ENCODE measurements at regions not wholly inside any gene's neighbourhood (a gene's known extent, or its start where the extent isn't known, plus 50 kb on each side); places are given as distances from the start of the nearest gene placed in this dataset.

DNA sequence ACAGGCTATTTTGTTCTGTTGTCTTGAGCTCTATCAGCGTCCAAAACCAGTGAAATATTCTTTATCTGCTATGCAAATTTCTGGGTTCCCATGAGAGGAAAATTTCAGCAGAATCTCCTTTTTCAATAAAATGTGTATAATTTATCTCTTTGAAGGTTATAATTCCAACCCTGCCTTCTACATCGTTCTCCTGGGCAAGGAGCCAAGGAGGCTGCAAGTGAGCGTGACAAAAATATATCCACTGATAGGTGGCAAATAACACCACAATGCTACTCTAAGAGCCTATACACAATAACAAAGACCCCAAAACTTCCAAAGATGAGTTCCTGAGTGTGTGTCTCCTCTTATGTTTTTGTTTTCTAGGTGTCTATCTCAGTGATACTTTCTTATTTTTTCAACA lies 664.7 kb upstream of the SORCS1 start:
- Histone ChIP-seq H3K9me3 (ENCODE audit: insufficient read depth in 2 of 2, low read depth in 1 of 2, low read length in 1 of 2) (no peaks in the 10 kb centered on the region), H4K20me1 (replicated peaks in 1 of 2; ENCODE audit: control insufficient read depth in 1 of 2, insufficient read depth in 2 of 2, low read length in 2 of 2) (no peaks in the 10 kb centered on the region), H4K8ac (ENCODE audit: extremely low read depth, insufficient read depth, low read length) (no peak overlapping the region), H3K4me3 (ENCODE audit: extremely low read depth in 1 of 4, insufficient read depth in 2 of 4, low read depth in 3 of 4, low read length in 4 of 4) (no peak overlapping the region), H3K79me2 (ENCODE audit: control insufficient read depth in 1 of 2, insufficient read depth in 2 of 2, low read length in 2 of 2) (no peaks in the 10 kb centered on the region), H3K4me2 (ENCODE audit: insufficient read depth in 1 of 2, low read depth in 2 of 2, low read length in 2 of 2) (no peak overlapping the region), H3K18ac (ENCODE audit: extremely low read depth, low read length) (no peak overlapping the region), H3K4ac (replicated peaks; ENCODE audit: insufficient read length, low read depth, low read length) (no peak overlapping the region), H3K27me3 (replicated peaks in 1 of 4; ENCODE audit: control insufficient read depth in 3 of 4, extremely low read depth in 1 of 4, insufficient read depth in 3 of 4, low read length in 3 of 4) (no peaks in the 10 kb centered on the region), H3K4me1 (replicated peaks in 1 of 4; ENCODE audit: control insufficient read depth in 3 of 4, insufficient read depth in 4 of 4, low read length in 3 of 4) (no peaks in the 10 kb centered on the region), H2BK20ac (ENCODE audit: low read length) (no peak overlapping the region), H2AFZ (ENCODE audit: low read length) (no peak overlapping the region), H3K56ac (replicated peaks; ENCODE audit: insufficient read length, low read depth, low read length) (no peak overlapping the region), H2AK5ac (ENCODE audit: low read depth, low read length) (no peak overlapping the region), H3K23me2 (ENCODE audit: low read depth, low read length) (no peaks in the 10 kb centered on the region), H3K9ac (replicated peaks in 1 of 4; ENCODE audit: extremely low read depth in 1 of 4, low read depth in 3 of 4, low read length in 3 of 4) (no peak overlapping the region), H3K36me3 (ENCODE audit: control insufficient read depth in 2 of 4, insufficient read depth in 4 of 4, low read length in 3 of 4) (no peaks in the 10 kb centered on the region), H3K23ac (ENCODE audit: insufficient read length) (no peak overlapping the region), H2BK15ac (ENCODE audit: low read length) (no peak overlapping the region), H4K91ac (replicated peaks; ENCODE audit: insufficient read length, low read length) (no peak overlapping the region), H3K27ac (ENCODE audit: low read depth, low read length) (no peak overlapping the region), H2BK120ac (replicated peaks; ENCODE audit: low read depth, low read length) (no peak overlapping the region), H4K5ac (ENCODE audit: insufficient read length, low read depth, low read length) (no peak overlapping the region), H3K14ac (ENCODE audit: insufficient read length) (no peak overlapping the region), H2BK12ac (ENCODE audit: low read depth, low read length) (no peak overlapping the region), H3K79me1 (ENCODE audit: low read depth, low read length) (no peaks in the 10 kb centered on the region), H2BK5ac (ENCODE audit: low read depth, low read length) (no peak overlapping the region)
- no peak for FAIRE-seq
- ChIA-PET POLR2A (ENCODE audit: partially characterized antibody) (no interaction called here), CTCF (ENCODE audit: partially characterized antibody) (interaction anchor here (0.7 kb wide), 1 partner anchor 10 kb away, joined by 3 read pairs; no protein-coding TSS in a partner anchor)
- DNase-seq (ENCODE audit: low read depth in 1 of 2, low spot score in 2 of 2): no peak
- 93% methylated on average over 3 of the region's 3 CpGs; no CpG with 5 or more reads in 1 of the 2 experiments for WGBS, 2 experiments (ENCODE audit: extremely low coverage in 1 of 2, insufficient coverage in 1 of 2, insufficient read length in 1 of 2, insufficient replicate concordance in 2 of 2, low coverage in 1 of 2, low lambda C conversion rate in 2 of 2, missing lambda C conversion rate in 1 of 2)
- TF ChIP-seq BACH1 (IDR thresholded peaks at IDR 0.05; ENCODE audit: low read length) (no peak), POU5F1 (IDR thresholded peaks at IDR 0.05; ENCODE audit: low read depth, low read length) (no peak), GTF2F1 (IDR thresholded peaks at IDR 0.05; ENCODE audit: borderline replicate concordance, low read depth, low read length) (no peak), FOSL1 (IDR thresholded peaks at IDR 0.05; ENCODE audit: insufficient read depth, low read depth, low read length) (no peak)
